Ovary (tissue), 7 donors: ENCODE measurements at regions not wholly inside any gene's neighbourhood (a gene's known extent, or its start where the extent isn't known, plus 50 kb on each side); places are given as distances from the start of the nearest gene placed in this dataset.

Source experiments
- DNase-seq, 5 donors: peaks; one replicate each; pipeline ENCODE4 v3.0.0-alpha.2; 2019 to 2020
- H3K27ac ChIP-seq, 2 donors: fragments of 200-600 bp; one replicate each; pipeline versions ENCODE4 v1.5.1 to v1.8.0; 2019 to 2022
- H3K27me3 ChIP-seq: fragments of 200-600 bp; one replicate; pipeline ENCODE4 v1.8.0; 2022
- H3K36me3 ChIP-seq: fragments of 200-600 bp; sonication (generic); one replicate; pipeline ENCODE4 v1.5.1; 2019
- H3K4me1 ChIP-seq: one replicate; pipeline ENCODE4 v1.8.1; 2013; ENCODE audit warnings: mild to moderate bottlenecking, moderate library complexity; ENCODE audit not compliant: insufficient read depth
- H3K4me3 ChIP-seq: fragments of 200-600 bp; sonication (generic); one replicate; pipeline ENCODE4 v1.5.1; 2017
- H3K9me3 ChIP-seq, 2 donors: fragments of 200-600 bp in 1 of 2; sonication (generic) in 1 of 2; one replicate each; pipeline versions ENCODE4 v1.5.1 to v1.8.1; 2013 to 2019; ENCODE audit warnings: mild to moderate bottlenecking in 1 of 2, moderate library complexity in 1 of 2
- EP300 ChIP-seq: sonication (generic); formaldehyde crosslinking; IDR thresholded peaks from one replicate; pipeline ENCODE4 v1.6.1; 2017; ENCODE audit warnings: antibody characterized with exemption
- POLR2A ChIP-seq: fragments of 450-650 bp; IDR thresholded peaks from one replicate; pipeline ENCODE4 v1.6.1; 2017; ENCODE audit warnings: antibody characterized with exemption, mild to moderate bottlenecking, moderate library complexity
- WGBS, 3 donors: extraction: QIAGEN DNeasy Blood & Tissue Kit in 1 of 3; methylation state at CpG; one replicate each; pipeline versions ENCODE4 v1.1.5 to v1.1.7; 2013 to 2017; 5-methylcytosine and 5-hydroxymethylcytosine counted together
- intact Hi-C, 4 donors: fragments of 100-400 bp; cut with DNase I; formaldehyde crosslinking; loops; one replicate each; pipeline versions ENCODE4 v1.11.0 to v1.15.1; 2022 to 2023
- TF ChIP-seq, protein P1 (sequence below), 3 donors: fragments of 450-650 bp in 2 of 3; fragments of 200-600 bp in 1 of 3; IDR thresholded peaks; one replicate each; pipeline versions ENCODE4 v1.5.1 to v1.8.0; 2016 to 2022; ENCODE audit warnings: antibody characterized with exemption in 3 of 3, mild to moderate bottlenecking in 1 of 3
- donor health status: DM: no; HTN: no; CAD: no; lungs with moderate emphysema.
- donor health status: DM: no; HTN: no; CAD: no.
- donor health status: Bipolar disorder and iron deficiency.
- donor health status: DM: no; HTN: no; CAD: no.
- donor health status: DM: yes; HTN: yes; CAD: no.

DNA sequence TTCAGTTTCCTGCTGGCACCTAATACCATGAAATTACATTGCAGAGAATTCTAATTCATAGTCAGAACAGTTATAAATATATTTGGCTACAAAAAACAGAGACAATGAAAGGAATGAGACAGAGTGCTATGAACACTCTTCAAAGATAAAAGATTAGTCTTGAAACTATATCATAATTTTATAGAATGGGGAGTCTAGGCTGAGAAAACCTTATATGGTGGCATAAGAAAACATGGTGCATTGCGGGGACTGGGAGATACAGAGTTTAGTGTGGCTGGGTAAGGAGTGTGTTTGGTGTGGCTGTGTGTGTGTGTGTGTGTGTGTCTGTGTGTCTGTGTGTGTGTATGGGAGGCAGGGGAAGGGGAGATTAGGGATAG lies 64.5 kb upstream of the CTLA4 start:
- intact Hi-C loops, result no loop called here
- no peaks in the 10 kb centered on the region for H3K27me3 ChIP-seq
- H3K27ac ChIP-seq, result no peak overlapping the region
- DNase-seq, result no peak
- TF ChIP-seq EP300, result no peak
- TF ChIP-seq, protein P1, sequence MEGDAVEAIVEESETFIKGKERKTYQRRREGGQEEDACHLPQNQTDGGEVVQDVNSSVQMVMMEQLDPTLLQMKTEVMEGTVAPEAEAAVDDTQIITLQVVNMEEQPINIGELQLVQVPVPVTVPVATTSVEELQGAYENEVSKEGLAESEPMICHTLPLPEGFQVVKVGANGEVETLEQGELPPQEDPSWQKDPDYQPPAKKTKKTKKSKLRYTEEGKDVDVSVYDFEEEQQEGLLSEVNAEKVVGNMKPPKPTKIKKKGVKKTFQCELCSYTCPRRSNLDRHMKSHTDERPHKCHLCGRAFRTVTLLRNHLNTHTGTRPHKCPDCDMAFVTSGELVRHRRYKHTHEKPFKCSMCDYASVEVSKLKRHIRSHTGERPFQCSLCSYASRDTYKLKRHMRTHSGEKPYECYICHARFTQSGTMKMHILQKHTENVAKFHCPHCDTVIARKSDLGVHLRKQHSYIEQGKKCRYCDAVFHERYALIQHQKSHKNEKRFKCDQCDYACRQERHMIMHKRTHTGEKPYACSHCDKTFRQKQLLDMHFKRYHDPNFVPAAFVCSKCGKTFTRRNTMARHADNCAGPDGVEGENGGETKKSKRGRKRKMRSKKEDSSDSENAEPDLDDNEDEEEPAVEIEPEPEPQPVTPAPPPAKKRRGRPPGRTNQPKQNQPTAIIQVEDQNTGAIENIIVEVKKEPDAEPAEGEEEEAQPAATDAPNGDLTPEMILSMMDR (IDR thresholded peaks at IDR 0.05), result no peak
- no peak overlapping the region for H3K4me3 ChIP-seq
- 94 to 100% (median 96%) methylated on average over 1 of the region's 1 CpG for WGBS, 3 donors
- no peaks in the 10 kb centered on the region for H3K36me3 ChIP-seq
- H3K9me3 ChIP-seq, result peaks cover 0 to 4% of the 10 kb centered on the region in 2 donors
- no peaks in the 10 kb centered on the region for H3K4me1 ChIP-seq

DNA sequence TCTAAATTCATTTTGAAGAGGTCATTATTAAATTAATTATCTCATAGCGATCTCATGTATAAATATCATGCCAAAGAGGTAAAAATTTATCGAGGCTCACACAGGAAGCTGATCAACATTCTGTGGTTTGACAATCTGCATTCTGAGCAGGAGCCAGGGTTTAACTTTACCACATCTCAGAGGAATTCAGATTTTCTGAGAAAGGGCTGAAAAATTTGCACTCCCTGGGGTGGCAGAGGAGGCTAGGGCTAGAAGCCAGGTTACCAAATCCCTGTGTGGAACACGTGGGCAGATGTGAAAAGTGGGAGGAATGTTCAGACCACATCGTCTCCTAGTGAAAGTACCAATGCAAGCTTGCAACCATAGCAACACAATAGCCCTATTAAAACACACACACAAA lies 63.5 kb upstream of the CTLA4 start:
- 34 to 40% (median 35%) methylated on average over 4 of the region's 4 CpGs for WGBS, 3 donors
- Histone ChIP-seq H3K9me3 (peaks cover 0 to 4% of the 10 kb centered on the region in 2 donors), H3K4me1 (no peaks in the 10 kb centered on the region), H3K27me3 (no peaks in the 10 kb centered on the region), H3K36me3 (no peaks in the 10 kb centered on the region), H3K4me3 (no peak overlapping the region), H3K27ac (no peak overlapping the region)
- DNase-seq, result no peak
- intact Hi-C loops, result no loop called here
- TF ChIP-seq, protein P1 (IDR thresholded peaks at IDR 0.05), result no peak
- TF ChIP-seq POLR2A (no peak), EP300 (no peak)

DNA sequence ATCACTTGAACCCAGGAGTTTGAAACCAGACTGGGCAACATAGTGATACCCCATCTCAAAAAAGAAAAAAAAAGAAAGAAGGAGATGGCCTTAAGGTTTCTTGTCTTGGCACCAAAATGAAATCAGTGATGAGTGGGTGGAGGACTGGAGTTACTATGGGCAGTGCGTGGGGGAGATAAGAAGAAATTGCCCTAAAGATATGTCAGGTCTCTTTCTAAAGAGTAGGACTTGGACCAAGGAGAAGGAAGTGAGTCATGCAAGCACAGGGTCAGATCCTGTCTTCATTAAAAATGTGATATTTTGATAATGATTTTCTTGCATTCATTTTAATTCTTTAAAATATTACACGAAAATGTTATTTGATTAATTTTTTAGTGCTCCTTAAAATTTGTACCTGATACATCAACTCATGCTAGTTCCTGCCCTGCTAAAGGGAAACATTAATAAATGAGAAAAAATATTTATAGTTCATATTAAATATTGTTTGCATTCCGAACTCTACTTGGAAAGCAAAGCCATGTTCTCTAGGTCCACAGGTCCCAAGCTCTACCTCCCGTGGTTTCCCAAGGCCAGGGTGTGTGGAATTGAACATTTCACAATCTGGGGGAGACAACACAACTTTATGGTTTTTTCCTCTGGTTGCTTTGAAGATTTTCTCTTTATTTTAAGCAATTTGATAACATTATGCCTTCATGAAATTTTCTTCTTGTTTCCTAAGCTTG lies 62.6 kb upstream of the CTLA4 start:
- 39 to 57% (median 46%) methylated on average over 4 of the region's 4 CpGs for WGBS, 3 donors
- Histone ChIP-seq H3K4me1 (no peaks in the 10 kb centered on the region), H3K27ac (no peak overlapping the region), H3K4me3 (no peak overlapping the region), H3K36me3 (no peaks in the 10 kb centered on the region), H3K9me3 (peaks cover 0 to 4% of the 10 kb centered on the region in 2 donors), H3K27me3 (no peaks in the 10 kb centered on the region)
- intact Hi-C loops, result no loop called here
- TF ChIP-seq POLR2A (no peak), EP300 (no peak)
- TF ChIP-seq, protein P1 (IDR thresholded peaks at IDR 0.05), result no peak
- DNase-seq, result no peak

DNA sequence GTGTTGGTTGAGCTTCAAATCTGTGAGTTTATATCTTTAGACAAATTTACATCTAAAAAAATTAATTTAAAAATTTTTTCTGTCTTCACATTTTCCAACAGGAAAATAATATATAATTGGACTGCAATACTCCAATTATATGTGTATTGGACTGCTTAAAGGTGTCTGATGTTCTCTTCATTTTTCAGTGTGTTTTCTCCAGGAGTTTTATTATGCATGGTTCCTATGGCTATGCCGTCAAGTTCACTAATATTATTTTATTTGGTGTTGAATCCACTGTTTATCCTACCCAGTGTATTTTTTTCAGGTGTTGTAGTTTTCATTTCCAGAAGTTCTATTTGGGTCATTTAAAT lies 62.1 kb upstream of the CTLA4 start:
- no peaks in the 10 kb centered on the region for H3K36me3 ChIP-seq
- no peak for DNase-seq
- H3K9me3 ChIP-seq, result peaks cover 0 to 4% of the 10 kb centered on the region in 2 donors
- intact Hi-C loops, result no loop called here
- H3K4me3 ChIP-seq, result no peak overlapping the region
- H3K4me1 ChIP-seq, result no peaks in the 10 kb centered on the region
- H3K27ac ChIP-seq, result no peak overlapping the region
- WGBS, 3 donors, result 92 to 99% (median 98%) methylated on average over 1 of the region's 1 CpG
- TF ChIP-seq EP300 (no peak), POLR2A (no peak)
- TF ChIP-seq, protein P1 (IDR thresholded peaks at IDR 0.05), result no peak
- no peaks in the 10 kb centered on the region for H3K27me3 ChIP-seq
